ENCODE measurements at regions not wholly inside any gene's neighbourhood (a gene's known extent, or its start where the extent isn't known, plus 50 kb on each side); places are given as distances from the start of the nearest gene placed in this dataset.

- TF ChIP-seq POLR2AphosphoS5 (IDR thresholded peaks at IDR 0.05; ENCODE audit: low read depth, low read length), result no peak
- TF ChIP-seq POLR2A (IDR thresholded peaks at IDR 0.05; ENCODE audit: low read depth, low read length), result no peak
- no peak for TF ChIP-seq TAF1 (IDR thresholded peaks at IDR 0.05; ENCODE audit: borderline replicate concordance, low read depth, low read length)
These were observed 2101.5 kb upstream of the AGA start for GRCh38 chr4:179543771-179544170.
